Stimulated activated CD8-positive, alpha-beta memory T cell treated with anti-CD3 and anti-CD28 coated beads, Interleukin-4, amount 100 ng/mL, for 24 hours (primary cell): ENCODE measurements at regions not wholly inside any gene's neighbourhood (a gene's known extent, or its start where the extent isn't known, plus 50 kb on each side); places are given as distances from the start of the nearest gene placed in this dataset.
"Not testable (repeated sequence)": the region's sequence is repeated elsewhere in the genome, so short reads cannot be mapped to it uniquely, and the experiment has no call there.

Source experiments
- DNase-seq: peaks from one replicate; pipeline ENCODE4 v3.0.0-alpha.2; 2020; ENCODE audit warnings: low read depth

GRCh38 chr10:128578766-128579165, 452.5 kb upstream of the MKI67 start:
- DNase-seq: no peak

- DNase-seq: no peak
Measured at GRCh38 chr10:128579280-128579865, 453.1 kb upstream of the MKI67 start.

GRCh38 chr10:128579901-128580300, 453.7 kb upstream of the MKI67 start:
- DNase-seq: no peak

DNA sequence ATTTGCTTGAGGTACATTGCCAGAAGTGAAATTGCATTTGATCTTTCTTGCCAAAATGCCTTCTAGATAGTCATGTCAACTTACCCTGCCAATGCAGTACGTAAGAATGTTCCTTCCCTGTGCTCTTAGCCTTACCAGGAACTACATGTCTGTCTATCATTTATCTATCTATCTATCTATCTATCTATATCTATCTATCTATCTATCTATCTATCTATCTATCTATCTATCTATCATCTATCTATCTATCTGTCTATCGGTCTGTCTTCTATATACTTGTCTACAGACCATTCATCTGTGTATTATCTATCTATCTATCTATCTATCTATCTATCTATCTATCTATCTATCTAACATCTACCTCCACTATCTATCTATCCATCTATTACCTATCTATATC, 456.9 kb upstream of the MKI67 start:
- DNase-seq: not testable (repeated sequence)

GRCh38 chr10:128586599-128586998, 460.4 kb upstream of the MKI67 start:
- DNase-seq: not testable (repeated sequence)

DNA sequence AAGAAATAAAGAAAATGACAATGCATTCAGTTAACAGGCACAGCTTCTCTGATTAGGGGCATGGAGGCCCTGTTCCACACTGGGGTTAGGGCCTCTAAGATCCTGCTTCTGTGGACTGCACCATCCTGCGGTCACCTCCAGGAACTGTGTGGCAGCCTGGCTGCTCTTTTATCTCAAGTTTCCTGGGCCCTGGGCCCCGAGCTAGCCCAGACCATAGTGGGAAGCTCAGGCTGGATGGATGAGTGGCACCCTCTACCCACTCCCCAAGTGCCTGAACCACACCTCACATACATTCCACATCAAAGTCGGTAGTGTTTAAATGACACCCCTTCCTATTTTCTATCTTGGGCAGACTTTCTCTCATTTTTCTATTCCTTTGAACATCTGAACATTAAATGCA, 461.5 kb upstream of the MKI67 start:
- DNase-seq: no peak

GRCh38 chr10:128588402-128588801, 462.2 kb upstream of the MKI67 start:
- DNase-seq: no peak

DNA sequence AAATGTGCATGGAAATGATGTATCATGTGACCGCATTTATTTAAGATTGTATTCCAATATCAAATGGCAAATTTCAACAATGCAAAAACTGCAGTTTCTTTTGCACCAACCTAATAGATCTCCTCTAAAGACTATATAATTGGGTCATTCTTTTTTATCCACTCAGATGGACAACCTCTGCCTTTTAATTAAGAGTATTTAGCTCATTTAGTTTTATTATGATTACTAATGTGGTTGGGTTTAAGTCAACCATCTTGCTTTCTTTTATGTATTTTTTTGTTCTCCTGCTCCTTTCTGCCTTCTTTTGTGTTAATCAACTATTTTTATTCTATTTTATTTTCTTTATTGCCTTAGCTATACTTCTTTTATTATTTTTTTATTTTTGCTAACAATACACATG, 468.5 kb upstream of the MKI67 start:
- DNase-seq: no peak

DNA sequence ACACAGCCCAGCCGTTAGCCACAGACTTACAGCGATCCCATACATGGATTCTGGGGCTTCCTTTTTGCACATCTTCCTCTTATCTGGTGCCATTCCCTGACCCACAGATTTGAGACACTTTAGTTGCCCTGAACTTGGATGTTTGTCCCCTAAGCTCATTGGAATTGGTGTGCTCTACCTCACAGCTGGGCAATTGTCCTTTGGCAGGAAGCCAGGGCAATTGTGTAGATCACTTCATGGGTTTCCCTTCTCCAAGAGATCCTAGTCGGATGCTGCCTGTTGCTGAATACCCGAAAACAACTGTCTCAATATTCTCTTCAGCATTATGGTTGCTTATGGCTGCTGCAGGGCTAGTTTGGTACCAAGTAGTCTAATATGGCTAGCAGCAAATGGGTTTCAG, 470.7 kb upstream of the MKI67 start:
- no peak for DNase-seq

DNA sequence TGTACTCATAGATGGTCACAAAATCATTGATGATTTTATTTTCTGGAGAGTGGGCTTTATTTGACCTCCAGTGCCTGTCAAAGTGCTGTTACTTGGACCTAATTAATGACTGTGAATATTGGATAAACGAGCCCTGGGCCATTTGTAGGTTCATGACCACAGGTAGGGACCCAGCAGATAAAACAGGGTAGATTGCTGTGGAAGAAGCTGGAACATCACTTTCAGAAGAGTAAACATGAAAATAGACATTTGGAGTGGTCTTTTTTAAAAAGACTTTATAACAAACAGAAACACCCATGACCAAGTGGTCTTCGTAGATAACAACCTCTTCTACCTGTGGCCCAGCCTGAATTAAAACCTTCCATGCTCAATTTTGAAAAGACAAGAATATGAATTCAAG, 472.8 kb upstream of the MKI67 start:
- no peak for DNase-seq

DNA sequence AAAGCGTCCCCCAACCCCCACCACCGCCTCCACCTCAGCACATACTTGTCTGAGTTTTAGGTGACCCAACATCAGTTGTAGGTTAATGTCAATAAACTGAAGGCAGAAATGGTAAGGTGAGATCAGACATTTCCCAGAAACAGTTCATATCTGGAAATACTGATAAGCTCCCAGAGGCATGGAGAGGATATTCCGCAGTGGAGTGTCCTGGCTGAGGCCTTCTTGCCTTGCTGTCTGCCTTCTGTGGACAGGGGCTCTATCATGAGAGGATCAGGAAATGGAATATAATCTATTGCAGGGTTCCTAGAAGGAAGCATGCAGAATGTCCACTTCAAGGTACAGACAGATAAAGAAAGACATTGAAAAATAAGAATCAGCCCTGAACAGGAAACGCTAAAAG, 473.3 kb upstream of the MKI67 start:
- no peak for DNase-seq

GRCh38 chr10:128602183-128602582, 476.0 kb upstream of the MKI67 start:
- DNase-seq: no peak

- DNase-seq: no peak
Measured at GRCh38 chr10:128604025-128604424, 477.8 kb upstream of the MKI67 start.

DNA sequence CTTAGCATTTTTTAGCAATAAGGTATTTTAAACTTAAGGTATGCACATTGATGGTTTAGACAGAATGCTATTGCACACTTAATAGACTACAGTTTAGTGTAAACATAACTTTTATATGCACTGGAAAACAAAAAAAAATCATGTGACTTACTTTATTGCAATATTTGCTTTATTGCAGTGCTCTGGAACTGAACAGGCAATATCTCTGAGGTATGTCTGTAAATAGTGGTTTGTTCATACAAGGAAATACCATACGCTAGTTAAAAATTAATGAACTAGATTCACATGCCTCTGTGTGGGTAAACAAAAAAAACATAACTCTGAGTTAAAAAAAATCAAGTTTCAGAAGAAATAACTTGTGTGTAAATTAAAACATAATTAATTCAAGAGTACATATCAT, 479.0 kb upstream of the MKI67 start:
- DNase-seq: no peak

DNA sequence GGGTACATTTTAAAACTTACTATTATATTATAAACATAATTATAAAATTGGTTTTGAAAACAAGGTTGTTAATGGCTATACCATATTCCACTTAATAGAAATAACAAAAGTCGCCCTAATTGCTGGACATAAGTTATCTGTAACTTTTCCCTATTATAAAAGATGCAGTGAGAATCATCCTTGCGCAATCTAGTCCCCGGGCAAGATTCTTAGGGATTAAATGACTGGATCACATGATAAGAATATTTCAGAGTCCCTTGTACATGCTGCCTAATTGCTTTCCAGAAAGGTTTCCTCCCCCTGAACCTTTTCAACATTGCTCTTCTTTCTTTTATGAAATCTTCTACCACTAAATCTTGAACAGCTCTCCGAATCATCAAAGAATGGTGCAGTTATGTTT, 479.8 kb upstream of the MKI67 start:
- no peak for DNase-seq

DNA sequence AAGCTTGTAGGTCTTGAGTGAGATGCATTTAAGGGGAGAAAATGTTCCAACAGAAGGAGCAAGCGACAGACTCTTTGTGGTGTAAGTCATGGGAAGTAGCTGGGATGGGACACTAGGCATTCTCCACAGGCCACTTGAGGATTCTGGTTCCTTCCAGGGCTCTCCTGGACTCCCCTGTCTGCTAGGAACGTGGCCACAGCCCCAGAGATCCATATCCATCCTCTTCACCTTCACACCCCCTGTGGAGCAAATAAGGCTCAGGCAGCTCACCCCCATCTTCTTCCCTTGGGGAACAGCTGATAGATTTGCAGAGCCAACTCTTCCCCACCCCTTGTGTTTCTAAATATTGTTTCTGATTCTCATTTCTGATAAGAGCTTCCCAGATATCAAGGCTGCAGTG, 482.6 kb upstream of the MKI67 start:
- DNase-seq: no peak

GRCh38 chr10:128609460-128609859, 483.2 kb upstream of the MKI67 start:
- DNase-seq: no peak

DNA sequence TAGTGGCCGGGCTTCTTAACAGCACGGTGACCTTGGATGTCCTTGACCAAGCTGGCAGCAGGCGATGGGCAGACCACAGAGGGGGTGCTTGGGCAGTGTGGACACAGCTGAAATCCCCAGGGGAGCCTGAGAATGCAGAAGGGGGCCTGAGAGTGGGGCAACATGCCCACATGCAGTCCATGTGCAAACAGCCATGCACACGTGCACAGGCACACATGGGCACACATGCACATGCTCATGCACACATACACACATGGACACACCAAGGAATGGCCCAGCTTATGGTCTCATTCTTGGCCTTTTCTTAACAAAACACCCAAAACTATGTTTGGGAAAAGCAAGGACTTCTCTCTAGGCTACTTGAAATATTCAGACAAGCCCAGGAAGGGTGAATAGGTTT, 483.9 kb upstream of the MKI67 start:
- DNase-seq: no peak

DNA sequence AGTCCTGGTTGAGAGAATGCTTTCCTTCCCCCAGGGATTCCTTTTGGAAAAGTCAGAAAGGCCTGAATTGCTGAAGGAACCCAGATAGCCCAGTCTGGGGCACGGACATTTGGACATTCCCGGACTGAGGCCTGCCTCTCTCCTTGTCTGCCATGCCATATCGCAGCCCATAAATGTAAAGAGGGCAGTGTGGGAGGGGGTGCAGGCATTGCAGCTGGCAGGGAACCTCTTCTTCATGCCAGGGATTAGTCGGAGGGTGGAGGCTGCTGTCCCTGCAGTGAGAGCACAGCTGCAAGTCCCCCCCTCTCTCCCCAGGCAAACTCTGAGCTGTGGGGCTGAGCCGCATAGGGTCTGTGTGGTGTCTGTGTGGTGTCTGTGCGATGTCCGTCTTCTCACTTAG, 486.0 kb upstream of the MKI67 start:
- DNase-seq: no peak

DNA sequence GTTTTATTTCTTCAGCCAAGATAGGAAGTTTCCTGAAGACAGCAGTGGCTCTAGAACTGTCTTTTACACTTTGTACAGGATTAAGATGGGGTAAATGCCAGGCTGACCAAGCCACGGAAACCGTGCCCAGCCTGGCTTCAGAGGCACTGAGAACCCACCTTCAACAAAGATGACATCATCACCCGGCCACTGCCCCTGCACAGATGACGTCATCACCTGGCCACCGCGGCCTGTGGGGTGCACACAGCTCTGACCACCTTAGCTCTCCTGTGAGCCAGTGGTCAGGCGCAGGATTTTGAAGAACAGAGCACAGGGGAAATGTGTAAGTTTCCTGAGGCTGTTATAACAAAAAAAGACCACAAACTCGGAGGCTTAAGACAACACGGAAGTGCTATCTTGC, 486.4 kb upstream of the MKI67 start:
- no peak for DNase-seq

GRCh38 chr10:128614016-128614605, 487.9 kb upstream of the MKI67 start:
- DNase-seq: no peak

- no peak for DNase-seq
Measured at GRCh38 chr10:128614802-128615553, 488.8 kb upstream of the MKI67 start.

- no peak for DNase-seq
Measured at GRCh38 chr10:128617532-128617931, 491.3 kb upstream of the MKI67 start.

DNA sequence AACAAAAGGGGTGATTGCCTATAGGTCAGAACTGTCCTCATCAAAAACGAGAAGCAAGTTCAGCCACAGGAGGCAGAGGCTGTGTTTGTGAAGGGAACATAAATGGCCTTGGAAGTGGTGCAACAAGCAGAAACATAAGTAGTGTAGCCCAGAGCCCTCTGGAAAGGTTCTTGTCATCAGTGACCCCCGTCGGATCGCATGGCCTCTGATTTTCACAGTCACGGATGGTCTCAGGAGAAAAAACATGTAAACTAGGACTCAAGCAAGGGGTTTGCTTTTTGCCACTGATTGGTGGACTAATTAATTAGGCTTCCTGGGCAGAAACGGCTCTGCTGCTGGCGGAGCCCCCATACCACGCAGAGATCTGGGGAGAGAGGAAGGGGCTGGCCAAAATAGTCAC, 496.5 kb upstream of the MKI67 start:
- no peak for DNase-seq
